ENCODE measurements at regions not wholly inside any gene's neighbourhood (a gene's known extent, or its start where the extent isn't known, plus 50 kb on each side); places are given as distances from the start of the nearest gene placed in this dataset.

GRCh38 chr3:147945968-147946519 is 536.9 kb downstream of the ZIC1 start:
- Histone ChIP-seq H3K9me2 (replicated peaks; ENCODE audit: control insufficient read depth, low read length) (no peaks in the 10 kb centered on the region), H3K4me3 (ENCODE audit: low read length) (no peak overlapping the region), H3K27ac (ENCODE audit: low read depth, low read length) (no peak overlapping the region), H3F3A (ENCODE audit: control insufficient read depth, insufficient read depth) (no peaks in the 10 kb centered on the region), H3K79me2 (ENCODE audit: control insufficient read depth, low read length) (no peaks in the 10 kb centered on the region), H3K4me1 (ENCODE audit: control insufficient read depth, low read length) (no peaks in the 10 kb centered on the region), H3K36me3 (ENCODE audit: control insufficient read depth, low read length) (no peaks in the 10 kb centered on the region), H3K27me3 (ENCODE audit: control insufficient read depth, low read length) (no peaks in the 10 kb centered on the region), H4K20me1 (ENCODE audit: control insufficient read depth, insufficient read depth, low read depth, low read length) (no peaks in the 10 kb centered on the region), H3K9me3 (ENCODE audit: control insufficient read depth, insufficient read depth, low read length) (no peaks in the 10 kb centered on the region), H3K4me2 (ENCODE audit: low read length) (no peak overlapping the region)
- TF ChIP-seq CTCF (IDR thresholded peaks at IDR 0.05; ENCODE audit: low read depth, low read length, poor library complexity, severe bottlenecking) = no peak
- no peak for TF ChIP-seq EZH2phosphoT487 (IDR thresholded peaks at IDR 0.05; ENCODE audit: borderline replicate concordance, low read length)

- no peaks in the 10 kb centered on the region for H3K36me3 ChIP-seq (ENCODE audit: control insufficient read depth, low read length)
- H3K27me3 ChIP-seq (ENCODE audit: control insufficient read depth, low read length) = no peaks in the 10 kb centered on the region
- no peaks in the 10 kb centered on the region for H4K20me1 ChIP-seq (ENCODE audit: control insufficient read depth, insufficient read depth, low read depth, low read length)
- no peak overlapping the region for H3K27ac ChIP-seq (ENCODE audit: low read depth, low read length)
- no peaks in the 10 kb centered on the region for H3K79me2 ChIP-seq (ENCODE audit: control insufficient read depth, low read length)
- H3F3A ChIP-seq (ENCODE audit: control insufficient read depth, insufficient read depth) = no peaks in the 10 kb centered on the region
- no peak overlapping the region for H3K4me2 ChIP-seq (ENCODE audit: low read length)
- H3K9me3 ChIP-seq (ENCODE audit: control insufficient read depth, insufficient read depth, low read length) = no peaks in the 10 kb centered on the region
- TF ChIP-seq CTCF (IDR thresholded peaks at IDR 0.05; ENCODE audit: low read depth, low read length, poor library complexity, severe bottlenecking) = no peak
- TF ChIP-seq EZH2phosphoT487 (IDR thresholded peaks at IDR 0.05; ENCODE audit: borderline replicate concordance, low read length) = no peak
- H3K9me2 ChIP-seq (replicated peaks; ENCODE audit: control insufficient read depth, low read length) = no peaks in the 10 kb centered on the region
- H3K4me3 ChIP-seq (ENCODE audit: low read length) = no peak overlapping the region
- H3K4me1 ChIP-seq (ENCODE audit: control insufficient read depth, low read length) = no peaks in the 10 kb centered on the region
Observed at GRCh38 chr3:147956615-147957014, 547.5 kb downstream of the ZIC1 start.

GRCh38 chr3:147958754-147959153 is 549.6 kb downstream of the ZIC1 start:
- H3F3A ChIP-seq (ENCODE audit: control insufficient read depth, insufficient read depth) = no peaks in the 10 kb centered on the region
- no peaks in the 10 kb centered on the region for H3K27me3 ChIP-seq (ENCODE audit: control insufficient read depth, low read length)
- H3K4me3 ChIP-seq (ENCODE audit: low read length) = no peak overlapping the region
- H4K20me1 ChIP-seq (ENCODE audit: control insufficient read depth, insufficient read depth, low read depth, low read length) = no peaks in the 10 kb centered on the region
- TF ChIP-seq EZH2phosphoT487 (IDR thresholded peaks at IDR 0.05; ENCODE audit: borderline replicate concordance, low read length) (no peak), CTCF (IDR thresholded peaks at IDR 0.05; ENCODE audit: low read depth, low read length, poor library complexity, severe bottlenecking) (no peak)
- H3K4me2 ChIP-seq (ENCODE audit: low read length) = no peak overlapping the region
- H3K4me1 ChIP-seq (ENCODE audit: control insufficient read depth, low read length) = no peaks in the 10 kb centered on the region
- no peaks in the 10 kb centered on the region for H3K36me3 ChIP-seq (ENCODE audit: control insufficient read depth, low read length)
- H3K9me3 ChIP-seq (ENCODE audit: control insufficient read depth, insufficient read depth, low read length) = no peaks in the 10 kb centered on the region
- no peaks in the 10 kb centered on the region for H3K9me2 ChIP-seq (replicated peaks; ENCODE audit: control insufficient read depth, low read length)
- no peaks in the 10 kb centered on the region for H3K79me2 ChIP-seq (ENCODE audit: control insufficient read depth, low read length)
- no peak overlapping the region for H3K27ac ChIP-seq (ENCODE audit: low read depth, low read length)
